ENCODE measurements at regions not wholly inside any gene's neighbourhood (a gene's known extent, or its start where the extent isn't known, plus 50 kb on each side); places are given as distances from the start of the nearest gene placed in this dataset.

- TF ChIP-seq CTCF (IDR thresholded peaks at IDR 0.05), result no peak
- no peak for TF ChIP-seq POLR2A (IDR thresholded peaks at IDR 0.05)
Measured at GRCh38 chr13:99812625-99813024, 158.9 kb downstream of the ZIC5 start.
